ENCODE measurements at regions not wholly inside any gene's neighbourhood (a gene's known extent, or its start where the extent isn't known, plus 50 kb on each side); places are given as distances from the start of the nearest gene placed in this dataset.

- TF ChIP-seq CTCF (IDR thresholded peaks at IDR 0.05) (no peak), EP300 (IDR thresholded peaks at IDR 0.05) (no peak), POLR2A (IDR thresholded peaks at IDR 0.05) (no peak), POLR2AphosphoS5 (IDR thresholded peaks at IDR 0.05) (no peak)
These were observed 883.0 kb downstream of the TBC1D22A start for GRCh38 chr22:47645450-47645914.
